Upper lobe of right lung (tissue), 1 donor: ENCODE measurements at regions not wholly inside any gene's neighbourhood (a gene's known extent, or its start where the extent isn't known, plus 50 kb on each side); places are given as distances from the start of the nearest gene placed in this dataset.

Experiments used
- ATAC-seq: fragments of 200-7000 bp; cut with Tn5 transposase; one replicate; pipeline ENCODE4 v1.9.1; 2020; ENCODE audit warnings: mild to moderate bottlenecking, moderate library complexity
- DNase-seq: peaks from one replicate; pipeline ENCODE4 v3.0.0-alpha.2; 2020
- H3K27ac ChIP-seq: fragments of 200-600 bp; one replicate; pipeline ENCODE4 v1.8.0; 2022
- H3K27me3 ChIP-seq: fragments of 200-600 bp; one replicate; pipeline ENCODE4 v1.8.0; 2022; ENCODE audit warnings: mild to moderate bottlenecking
- H3K36me3 ChIP-seq: fragments of 200-600 bp; one replicate; pipeline ENCODE4 v1.8.0; 2022
- H3K4me1 ChIP-seq: fragments of 200-600 bp; one replicate; pipeline ENCODE4 v1.8.0; 2022
- H3K4me3 ChIP-seq: fragments of 200-600 bp; one replicate; pipeline ENCODE4 v1.8.0; 2022; ENCODE audit warnings: mild to moderate bottlenecking
- H3K9me3 ChIP-seq: fragments of 200-600 bp; one replicate; pipeline ENCODE4 v1.8.0; 2022
- intact Hi-C: fragments of 100-400 bp; cut with DNase I; formaldehyde crosslinking; loops from one replicate; pipeline ENCODE4 v1.11.0; 2022
- TF ChIP-seq, protein P1 (sequence below): fragments of 200-600 bp; IDR thresholded peaks from one replicate; pipeline ENCODE4 v1.8.0; 2022; ENCODE audit warnings: antibody characterized with exemption
- donor health status: DM: no; HTN: yes; CAD: no; lungs with severe emphysema.

DNA sequence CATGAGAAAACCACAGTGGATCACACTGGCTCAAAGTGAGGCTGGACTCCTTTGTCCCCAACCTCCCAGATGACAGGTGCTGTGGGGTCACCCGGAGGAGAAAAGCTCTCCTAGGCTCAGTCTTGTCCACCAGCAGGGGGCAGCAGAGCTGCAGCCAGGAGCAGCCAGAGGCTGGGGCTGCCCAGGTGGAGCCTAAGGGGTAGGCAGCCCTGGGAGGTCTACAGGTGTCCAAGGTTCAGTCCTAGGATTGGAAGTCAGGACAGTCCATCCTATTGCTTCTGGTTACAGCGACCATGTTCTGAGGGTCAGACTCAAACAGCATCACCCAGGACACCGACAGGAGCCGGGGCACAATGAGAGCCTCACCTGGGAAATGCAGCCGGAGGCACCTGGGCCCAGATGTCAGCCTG lies 77.6 kb upstream of the IGLL5 start:
- no peaks in the 10 kb centered on the region for H3K4me1 ChIP-seq

DNA sequence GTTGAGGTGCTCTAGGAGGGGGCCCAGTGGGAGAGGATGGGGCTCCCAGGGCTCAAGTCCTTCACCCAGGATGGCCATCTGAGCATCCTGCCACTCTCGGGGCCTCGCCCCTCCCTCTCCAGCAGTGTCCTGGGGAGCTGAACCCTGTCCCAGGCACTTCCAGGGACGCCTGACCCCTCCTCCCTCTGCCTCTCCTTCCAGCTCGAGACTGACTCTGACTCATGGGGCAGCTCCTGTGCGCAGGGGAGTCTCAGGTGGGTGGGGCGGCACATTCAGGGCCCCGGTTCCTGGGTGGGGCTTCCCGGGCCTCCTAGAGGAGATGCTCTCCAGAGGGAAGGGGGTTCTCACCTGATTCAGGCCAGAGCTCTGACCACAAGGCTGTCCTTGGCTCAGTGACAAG lies 77.1 kb upstream of the IGLL5 start:
- no peaks in the 10 kb centered on the region for H3K36me3 ChIP-seq
- H3K27me3 ChIP-seq: peaks cover 13% of the 10 kb centered on the region
- H3K4me3 ChIP-seq: no peak overlapping the region
- DNase-seq: no peak
- peak; percentile 8 for ATAC-seq
- intact Hi-C loops: no loop called here
- TF ChIP-seq, protein P1, sequence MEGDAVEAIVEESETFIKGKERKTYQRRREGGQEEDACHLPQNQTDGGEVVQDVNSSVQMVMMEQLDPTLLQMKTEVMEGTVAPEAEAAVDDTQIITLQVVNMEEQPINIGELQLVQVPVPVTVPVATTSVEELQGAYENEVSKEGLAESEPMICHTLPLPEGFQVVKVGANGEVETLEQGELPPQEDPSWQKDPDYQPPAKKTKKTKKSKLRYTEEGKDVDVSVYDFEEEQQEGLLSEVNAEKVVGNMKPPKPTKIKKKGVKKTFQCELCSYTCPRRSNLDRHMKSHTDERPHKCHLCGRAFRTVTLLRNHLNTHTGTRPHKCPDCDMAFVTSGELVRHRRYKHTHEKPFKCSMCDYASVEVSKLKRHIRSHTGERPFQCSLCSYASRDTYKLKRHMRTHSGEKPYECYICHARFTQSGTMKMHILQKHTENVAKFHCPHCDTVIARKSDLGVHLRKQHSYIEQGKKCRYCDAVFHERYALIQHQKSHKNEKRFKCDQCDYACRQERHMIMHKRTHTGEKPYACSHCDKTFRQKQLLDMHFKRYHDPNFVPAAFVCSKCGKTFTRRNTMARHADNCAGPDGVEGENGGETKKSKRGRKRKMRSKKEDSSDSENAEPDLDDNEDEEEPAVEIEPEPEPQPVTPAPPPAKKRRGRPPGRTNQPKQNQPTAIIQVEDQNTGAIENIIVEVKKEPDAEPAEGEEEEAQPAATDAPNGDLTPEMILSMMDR: no peak
- no peaks in the 10 kb centered on the region for H3K4me1 ChIP-seq
- no peak overlapping the region for H3K27ac ChIP-seq
- H3K9me3 ChIP-seq: no peaks in the 10 kb centered on the region

More for the DNA sequence above, 77.6 kb upstream of the IGLL5 start:
- DNase-seq (peak; percentile 76), ATAC-seq (peak; percentile 87)
- no peak overlapping the region for H3K4me3 ChIP-seq
- no peaks in the 10 kb centered on the region for H3K9me3 ChIP-seq
- TF ChIP-seq, protein P1: peak; percentile 88
- H3K27me3 ChIP-seq: peaks cover 13% of the 10 kb centered on the region
- intact Hi-C loops: no loop called here
- no peak overlapping the region for H3K27ac ChIP-seq
- no peaks in the 10 kb centered on the region for H3K36me3 ChIP-seq

DNA sequence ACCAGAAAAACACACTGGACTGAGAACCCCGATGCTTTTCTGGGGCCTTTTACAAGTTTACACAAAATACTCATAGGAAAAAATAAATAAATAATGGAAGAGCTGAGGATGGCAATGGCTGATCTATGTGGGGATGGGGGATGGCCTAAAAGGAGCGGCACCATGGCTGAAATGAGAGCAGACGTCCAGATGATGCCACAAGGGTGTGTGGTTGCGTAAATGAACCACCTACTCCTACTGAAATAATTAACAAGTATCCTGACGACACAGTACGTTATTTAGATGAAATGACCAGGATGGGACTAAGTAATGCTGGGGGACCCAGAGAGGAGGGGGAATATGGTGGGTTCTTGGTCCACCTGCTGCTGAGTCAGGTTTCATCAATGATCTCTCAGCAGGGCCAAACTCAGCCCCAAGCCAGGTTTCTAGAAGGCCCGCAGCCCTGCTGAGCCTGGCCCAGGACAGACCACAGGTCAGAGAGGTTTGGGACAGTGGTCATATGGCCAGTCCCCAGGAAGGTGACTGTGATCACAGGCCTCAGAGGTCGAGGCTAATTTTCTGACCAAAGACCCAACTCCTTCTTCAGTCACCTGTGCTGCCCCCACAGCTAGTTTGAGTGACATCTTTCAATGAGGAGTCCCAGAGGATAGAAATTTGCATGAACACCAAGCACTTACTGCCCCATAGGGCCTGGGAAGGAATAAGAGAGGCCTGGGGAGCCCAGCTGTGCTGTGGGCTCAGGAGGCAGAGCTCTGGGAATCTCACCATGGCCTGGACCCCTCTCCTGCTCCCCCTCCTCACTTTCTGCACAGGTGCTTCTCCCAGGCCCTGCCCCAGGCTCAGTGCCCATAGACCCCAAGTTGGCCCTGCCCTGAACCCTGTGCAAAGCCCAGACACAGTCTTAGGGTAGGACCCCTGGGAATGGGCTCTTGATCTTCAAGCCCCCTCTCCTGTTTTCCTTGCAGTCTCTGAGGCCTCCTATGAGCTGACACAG lies 76.3 kb upstream of the IGLL5 start:
- no peak for ATAC-seq
- DNase-seq: no peak
- no peak overlapping the region for H3K27ac ChIP-seq
- no peak overlapping the region for H3K4me3 ChIP-seq
- H3K4me1 ChIP-seq: no peaks in the 10 kb centered on the region
- no peaks in the 10 kb centered on the region for H3K9me3 ChIP-seq
- intact Hi-C loops: no loop called here
- TF ChIP-seq, protein P1: no peak
- no peaks in the 10 kb centered on the region for H3K36me3 ChIP-seq
- peaks cover 8% of the 10 kb centered on the region for H3K27me3 ChIP-seq

DNA sequence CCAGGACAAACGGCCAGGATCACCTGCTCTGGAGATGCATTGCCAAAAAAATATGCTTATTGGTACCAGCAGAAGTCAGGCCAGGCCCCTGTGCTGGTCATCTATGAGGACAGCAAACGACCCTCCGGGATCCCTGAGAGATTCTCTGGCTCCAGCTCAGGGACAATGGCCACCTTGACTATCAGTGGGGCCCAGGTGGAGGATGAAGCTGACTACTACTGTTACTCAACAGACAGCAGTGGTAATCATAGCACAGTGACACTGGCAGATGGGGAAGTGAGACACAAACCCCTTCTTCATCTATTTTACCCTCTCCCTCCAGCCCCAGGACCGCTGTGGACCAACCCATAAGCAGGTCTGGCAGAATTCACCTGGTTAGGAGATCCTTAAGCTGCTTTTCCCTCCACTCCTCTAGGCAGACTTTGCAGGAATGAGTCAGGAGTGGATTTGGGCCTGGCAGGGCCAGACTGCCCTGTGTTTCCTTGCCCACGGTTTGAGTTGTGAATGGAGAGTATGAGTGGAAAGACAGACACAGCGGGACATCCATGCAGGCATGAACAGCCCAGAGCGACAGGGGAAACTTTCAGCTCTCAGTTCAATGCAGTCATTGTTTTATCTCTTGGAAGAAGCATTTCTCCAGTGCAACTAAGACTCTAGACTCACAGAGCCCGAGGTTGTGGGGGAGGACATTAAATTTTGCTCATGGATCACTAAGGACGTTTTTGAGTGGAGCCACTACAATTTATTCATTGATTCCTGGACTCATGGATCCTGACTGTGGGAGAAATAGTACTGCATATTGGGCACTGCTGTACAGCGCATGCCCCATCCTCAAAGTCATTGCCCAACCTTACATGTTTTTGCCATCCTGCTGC lies 75.3 kb upstream of the IGLL5 start:
- intact Hi-C loops: no loop called here
- Histone ChIP-seq H3K36me3 (no peaks in the 10 kb centered on the region), H3K4me3 (no peak overlapping the region), H3K4me1 (no peaks in the 10 kb centered on the region), H3K9me3 (no peaks in the 10 kb centered on the region), H3K27me3 (peaks cover 5% of the 10 kb centered on the region), H3K27ac (no peak overlapping the region)
- TF ChIP-seq, protein P1: no peak
- ATAC-seq (no peak), DNase-seq (no peak)

DNA sequence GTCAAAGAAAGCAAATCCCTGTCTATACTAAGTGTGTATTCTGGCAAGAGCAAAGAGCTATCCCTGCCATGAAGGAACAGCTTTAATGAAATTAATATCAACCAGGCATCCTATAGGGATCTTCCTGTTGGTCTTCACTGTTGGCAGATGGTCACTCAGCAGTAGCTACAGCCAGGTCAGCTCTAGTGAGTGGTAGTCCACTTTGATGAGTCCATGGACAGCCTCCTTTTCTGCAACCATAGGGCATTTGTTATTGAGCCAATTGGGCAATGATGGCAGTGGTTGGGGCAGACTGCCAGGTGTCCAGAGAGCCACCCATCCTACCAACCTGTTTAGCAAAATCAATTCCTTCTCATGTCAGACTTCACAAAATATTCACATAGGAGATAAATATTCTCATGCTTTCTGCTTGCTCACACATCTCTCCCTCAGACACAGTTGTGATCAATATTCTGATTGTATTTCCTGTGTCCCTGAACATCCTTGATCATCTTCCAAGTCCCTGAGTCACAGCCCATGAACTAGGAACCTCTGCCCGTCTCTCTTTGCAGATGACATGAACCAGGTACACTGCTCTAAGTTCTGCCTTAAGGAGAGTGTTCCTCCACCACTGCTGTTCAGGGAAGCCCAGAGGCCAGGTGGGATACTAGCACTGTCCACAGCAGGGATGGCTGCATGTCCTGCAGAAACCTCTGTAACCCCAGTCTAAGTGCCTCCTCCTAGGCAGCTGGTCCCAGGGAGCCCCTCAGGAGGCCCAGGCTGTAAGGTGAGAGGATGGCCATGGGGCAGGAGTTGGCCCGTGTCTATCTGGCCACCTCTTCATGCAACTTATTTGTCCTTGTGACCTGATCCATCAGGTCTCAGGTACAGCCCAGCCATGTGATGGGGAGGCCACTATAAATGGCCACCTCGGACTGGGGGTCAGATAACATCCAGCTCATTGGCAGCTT lies 74.2 kb upstream of the IGLL5 start:
- intact Hi-C loops: no loop called here
- Histone ChIP-seq H3K9me3 (no peaks in the 10 kb centered on the region), H3K36me3 (no peaks in the 10 kb centered on the region), H3K27me3 (no peaks in the 10 kb centered on the region), H3K4me3 (no peak overlapping the region), H3K4me1 (no peaks in the 10 kb centered on the region), H3K27ac (no peak overlapping the region)
- no peak for ATAC-seq
- no peak for DNase-seq
- TF ChIP-seq, protein P1: no peak
